Esophagus squamous epithelium (tissue), 5 donors: ENCODE measurements at regions not wholly inside any gene's neighbourhood (a gene's known extent, or its start where the extent isn't known, plus 50 kb on each side); places are given as distances from the start of the nearest gene placed in this dataset.

Experiments
- DNase-seq: peaks from one replicate; lab custom pipeline; 2025; lab: John Stamatoyannopoulos, UW
- H3K27ac ChIP-seq, 4 donors: fragments of 200-600 bp; sonication (generic); one replicate each; pipeline ENCODE4 v1.5.1; 2016 to 2019; ENCODE audit warnings: mild to moderate bottlenecking in 1 of 4
- H3K27me3 ChIP-seq, 4 donors: fragments of 200-600 bp; sonication (generic); 1 replicate in 3 of 4; 2 replicates in 1 of 4; pipeline versions ENCODE4 v1.5.1 to v1.6.0; 2017 to 2021; ENCODE audit warnings: antibody characterized with exemption in 1 of 4
- H3K36me3 ChIP-seq, 3 donors: fragments of 200-600 bp; sonication (generic); one replicate each; pipeline ENCODE4 v1.5.1; 2016 to 2019
- H3K4me1 ChIP-seq, 3 donors: fragments of 200-600 bp; sonication (generic); one replicate each; pipeline ENCODE4 v1.5.1; 2017 to 2019
- H3K4me3 ChIP-seq, 4 donors: fragments of 200-600 bp; sonication (generic); 1 replicate in 3 of 4; 2 replicates in 1 of 4; pipeline ENCODE4 v1.5.1; 2016 to 2019; ENCODE audit warnings: mild to moderate bottlenecking in 2 of 4, moderate library complexity in 1 of 4
- H3K9me3 ChIP-seq, 3 donors: fragments of 200-600 bp; sonication (generic); one replicate each; pipeline ENCODE4 v1.5.1; 2016 to 2019
- POLR2A ChIP-seq, 4 donors: fragments of 450-650 bp; IDR thresholded peaks; one replicate each; pipeline ENCODE4 v1.6.1; 2017; ENCODE audit warnings: antibody characterized with exemption in 4 of 4, mild to moderate bottlenecking in 4 of 4, moderate library complexity in 3 of 4
- WGBS, 2 donors: methylation state at CpG; one replicate each; pipeline ENCODE4 v1.1.5; 2018; 5-methylcytosine and 5-hydroxymethylcytosine counted together
- intact Hi-C: fragments of 100-400 bp; cut with DNase I; formaldehyde crosslinking; loops from one replicate; pipeline ENCODE4 v1.15.0; 2022
- TF ChIP-seq, protein P1 (sequence below), 6 experiments: fragments of 450-650 bp in 4 of 6; fragments of 200-600 bp in 2 of 6; sonication (generic) in 2 of 6; IDR thresholded peaks; one replicate each; pipeline ENCODE4 v1.5.1; 2016 to 2019; ENCODE audit warnings: antibody characterized with exemption in 6 of 6, mild to moderate bottlenecking in 4 of 6, moderate library complexity in 4 of 6
- donor health status: DM: yes; HTN: yes; CAD: no.

DNA sequence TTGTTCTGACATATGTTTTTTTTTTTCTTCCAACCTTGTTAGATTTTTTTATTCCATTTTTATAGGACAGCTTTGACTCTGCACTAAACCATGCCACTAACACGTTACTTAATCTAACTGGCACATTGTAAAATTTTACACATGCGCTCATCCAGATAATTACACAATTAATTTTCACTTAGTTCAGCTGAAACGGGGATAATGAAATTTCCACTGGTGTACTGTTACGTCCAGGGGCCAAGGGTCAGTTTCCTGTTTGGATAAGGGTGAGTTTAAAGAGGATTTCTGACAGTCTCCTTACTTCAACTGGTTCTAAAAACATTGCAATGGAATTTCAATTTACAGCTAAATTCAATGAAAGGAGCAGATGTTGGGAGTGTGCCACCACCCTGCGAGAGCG, 221.8 kb upstream of the CEP162 start:
- Histone ChIP-seq H3K27me3 (no peaks in the 10 kb centered on the region), H3K27ac (no peak overlapping the region), H3K4me1 (no peaks in the 10 kb centered on the region), H3K9me3 (no peaks in the 10 kb centered on the region), H3K4me3 (no peak overlapping the region), H3K36me3 (no peaks in the 10 kb centered on the region)
- WGBS, 2 donors, result 41 to 50% methylated on average over 6 of the region's 6 CpGs
- no peak for DNase-seq
- TF ChIP-seq, protein P1, sequence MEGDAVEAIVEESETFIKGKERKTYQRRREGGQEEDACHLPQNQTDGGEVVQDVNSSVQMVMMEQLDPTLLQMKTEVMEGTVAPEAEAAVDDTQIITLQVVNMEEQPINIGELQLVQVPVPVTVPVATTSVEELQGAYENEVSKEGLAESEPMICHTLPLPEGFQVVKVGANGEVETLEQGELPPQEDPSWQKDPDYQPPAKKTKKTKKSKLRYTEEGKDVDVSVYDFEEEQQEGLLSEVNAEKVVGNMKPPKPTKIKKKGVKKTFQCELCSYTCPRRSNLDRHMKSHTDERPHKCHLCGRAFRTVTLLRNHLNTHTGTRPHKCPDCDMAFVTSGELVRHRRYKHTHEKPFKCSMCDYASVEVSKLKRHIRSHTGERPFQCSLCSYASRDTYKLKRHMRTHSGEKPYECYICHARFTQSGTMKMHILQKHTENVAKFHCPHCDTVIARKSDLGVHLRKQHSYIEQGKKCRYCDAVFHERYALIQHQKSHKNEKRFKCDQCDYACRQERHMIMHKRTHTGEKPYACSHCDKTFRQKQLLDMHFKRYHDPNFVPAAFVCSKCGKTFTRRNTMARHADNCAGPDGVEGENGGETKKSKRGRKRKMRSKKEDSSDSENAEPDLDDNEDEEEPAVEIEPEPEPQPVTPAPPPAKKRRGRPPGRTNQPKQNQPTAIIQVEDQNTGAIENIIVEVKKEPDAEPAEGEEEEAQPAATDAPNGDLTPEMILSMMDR (IDR thresholded peaks at IDR 0.05), result no peak
- TF ChIP-seq POLR2A (IDR thresholded peaks at IDR 0.05), result no peak
- intact Hi-C loops, result no loop called here

DNA sequence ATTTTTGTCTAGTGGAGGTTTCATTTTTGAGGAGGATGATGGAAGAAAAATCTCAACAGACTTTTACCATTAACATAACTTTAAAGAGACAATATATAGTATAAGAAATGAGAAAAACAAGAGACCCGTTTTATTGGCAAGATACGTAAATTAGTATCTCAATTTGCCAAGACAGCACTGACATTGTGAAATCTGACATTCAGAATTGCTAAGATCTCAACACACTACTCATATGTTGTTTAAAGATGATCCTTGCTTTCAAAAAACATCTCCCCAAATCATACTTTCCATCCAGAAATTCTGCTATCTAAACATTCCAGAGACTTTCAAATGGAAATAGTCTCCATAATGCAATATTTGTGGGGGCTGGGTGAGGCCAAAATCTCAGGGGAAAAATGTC, 220.9 kb upstream of the CEP162 start:
- H3K4me3 ChIP-seq, result no peak overlapping the region
- no peaks in the 10 kb centered on the region for H3K4me1 ChIP-seq
- WGBS, 2 donors, result 61 to 81% methylated on average over 2 of the region's 2 CpGs
- DNase-seq, result no peak
- TF ChIP-seq, protein P1 (IDR thresholded peaks at IDR 0.05), result no peak
- no peak for TF ChIP-seq POLR2A (IDR thresholded peaks at IDR 0.05)
- intact Hi-C loops, result no loop called here
- no peak overlapping the region for H3K27ac ChIP-seq
- H3K9me3 ChIP-seq, result no peaks in the 10 kb centered on the region
- H3K27me3 ChIP-seq, result no peaks in the 10 kb centered on the region
- no peaks in the 10 kb centered on the region for H3K36me3 ChIP-seq

DNA sequence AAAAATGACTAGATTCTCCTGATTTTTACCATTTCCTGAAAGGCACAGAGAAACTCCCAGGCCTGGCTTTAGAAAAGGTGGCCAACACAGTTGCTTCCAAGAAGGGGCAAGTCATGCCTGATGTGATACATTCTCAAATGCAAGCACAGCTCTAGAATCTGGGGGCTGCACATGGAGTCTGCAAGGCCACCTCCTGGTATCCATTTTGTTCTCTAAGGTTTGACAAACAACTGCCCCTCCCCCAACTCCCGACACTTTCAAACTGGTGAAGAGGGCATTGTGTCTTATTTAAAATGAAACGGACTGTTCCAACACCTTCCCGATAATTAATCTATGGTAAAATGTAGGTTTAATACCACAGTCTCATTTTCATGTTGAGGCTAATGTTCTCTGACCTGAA, 220.2 kb upstream of the CEP162 start:
- H3K4me3 ChIP-seq, result no peak overlapping the region
- no peaks in the 10 kb centered on the region for H3K9me3 ChIP-seq
- H3K27me3 ChIP-seq, result no peaks in the 10 kb centered on the region
- intact Hi-C loops, result no loop called here
- TF ChIP-seq, protein P1 (IDR thresholded peaks at IDR 0.05), result no peak
- TF ChIP-seq POLR2A (IDR thresholded peaks at IDR 0.05), result no peak
- 46 to 67% methylated on average over 3 of the region's 3 CpGs for WGBS, 2 donors
- H3K27ac ChIP-seq, result no peak overlapping the region
- H3K4me1 ChIP-seq, result no peaks in the 10 kb centered on the region
- no peaks in the 10 kb centered on the region for H3K36me3 ChIP-seq
- no peak for DNase-seq

DNA sequence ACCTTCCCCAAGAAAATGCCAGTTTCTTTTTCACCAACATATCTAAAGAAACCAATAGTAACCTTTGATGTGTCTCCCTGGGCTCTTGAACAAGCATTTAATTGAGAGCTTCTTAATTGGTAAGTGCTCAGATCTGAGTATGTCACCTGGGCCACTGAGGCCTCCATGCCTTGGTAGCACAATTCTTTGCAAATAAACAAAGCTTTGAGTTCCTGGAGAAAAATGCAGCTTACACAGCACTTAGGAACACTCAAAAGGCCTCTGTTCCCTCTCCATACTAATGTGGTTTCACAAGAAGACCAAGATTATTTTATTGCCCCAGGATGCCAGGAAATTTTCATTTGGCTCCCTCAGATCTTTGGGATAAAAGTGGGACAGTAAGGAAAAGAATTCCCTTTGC, 217.6 kb upstream of the CEP162 start:
- Histone ChIP-seq H3K4me1 (no peaks in the 10 kb centered on the region), H3K9me3 (no peaks in the 10 kb centered on the region), H3K27ac (no peak overlapping the region), H3K4me3 (no peak overlapping the region), H3K36me3 (no peaks in the 10 kb centered on the region), H3K27me3 (no peaks in the 10 kb centered on the region)
- TF ChIP-seq, protein P1 (IDR thresholded peaks at IDR 0.05), result no peak
- no peak for TF ChIP-seq POLR2A (IDR thresholded peaks at IDR 0.05)
- intact Hi-C loops, result no loop called here
- DNase-seq, result no peak

DNA sequence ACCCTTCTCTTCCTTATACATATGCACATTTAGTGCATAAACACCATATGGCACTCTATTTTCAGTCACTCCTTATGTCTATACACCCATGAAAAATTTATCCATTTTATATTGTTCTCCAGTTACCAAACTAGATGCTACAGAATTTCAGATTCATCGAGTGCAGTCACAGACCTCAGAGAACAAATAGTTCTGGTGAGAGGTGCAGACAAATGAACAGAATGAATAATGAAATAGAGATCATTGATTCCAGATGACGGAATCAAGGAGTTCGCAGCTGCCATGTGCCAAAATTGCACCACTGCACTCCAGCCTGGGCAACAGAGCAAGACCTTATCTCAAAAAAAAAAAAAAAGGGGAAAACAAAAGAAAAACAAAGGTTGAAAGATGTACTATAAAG, 214.8 kb upstream of the CEP162 start:
- Histone ChIP-seq H3K4me3 (no peak overlapping the region), H3K9me3 (no peaks in the 10 kb centered on the region), H3K4me1 (no peaks in the 10 kb centered on the region), H3K36me3 (no peaks in the 10 kb centered on the region), H3K27ac (no peak overlapping the region), H3K27me3 (no peaks in the 10 kb centered on the region)
- no peak for DNase-seq
- intact Hi-C loops, result no loop called here
- TF ChIP-seq POLR2A (IDR thresholded peaks at IDR 0.05), result no peak
- TF ChIP-seq, protein P1 (IDR thresholded peaks at IDR 0.05), result no peak
- WGBS, 2 donors, result 82 to 85% methylated on average over 3 of the region's 3 CpGs
